Liver (tissue), 8 donors: ENCODE measurements at regions not wholly inside any gene's neighbourhood (a gene's known extent, or its start where the extent isn't known, plus 50 kb on each side); places are given as distances from the start of the nearest gene placed in this dataset.

Experiments
- DNase-seq: peaks from one replicate; pipeline ENCODE4 v3.0.0-alpha.2; 2017; ENCODE audit warnings: low spot score
- H3K27ac ChIP-seq, 2 donors: one replicate each; pipeline ENCODE4 v1.7.0; 2013; ENCODE audit warnings: inconsistent platforms in 2 of 2, low read length in 2 of 2, control low read depth in 1 of 2, low read depth in 1 of 2, mild to moderate bottlenecking in 1 of 2
- H3K27me3 ChIP-seq, 4 donors: one replicate each; pipeline versions ENCODE4 v1.6.1 to v1.7.0; 2013; ENCODE audit warnings: low read length in 3 of 4, inconsistent platforms in 1 of 4, mild to moderate bottlenecking in 1 of 4, moderate library complexity in 1 of 4; ENCODE audit not compliant: control insufficient read depth in 4 of 4, insufficient read depth in 4 of 4
- H3K36me3 ChIP-seq, 4 donors: one replicate each; pipeline versions ENCODE4 v1.6.1 to v1.7.0; 2013; ENCODE audit warnings: low read length in 3 of 4, mild to moderate bottlenecking in 3 of 4, low read depth in 1 of 4, moderate library complexity in 1 of 4; ENCODE audit not compliant: control insufficient read depth in 4 of 4, insufficient read depth in 3 of 4
- H3K4me1 ChIP-seq, 4 donors: one replicate each; pipeline versions ENCODE4 v1.6.1 to v1.7.0; 2013; ENCODE audit warnings: low read length in 3 of 4, mild to moderate bottlenecking in 3 of 4, moderate library complexity in 1 of 4; ENCODE audit not compliant: control insufficient read depth in 4 of 4, insufficient read depth in 4 of 4
- H3K4me3 ChIP-seq, 3 donors: one replicate each; pipeline versions ENCODE4 v1.6.1 to v1.7.0; 2013; ENCODE audit warnings: low read length in 3 of 3, control low read depth in 1 of 3, low read depth in 1 of 3, mild to moderate bottlenecking in 1 of 3
- H3K9ac ChIP-seq, 2 donors: one replicate each; pipeline ENCODE4 v1.7.0; 2013; ENCODE audit warnings: low read length in 2 of 2, mild to moderate bottlenecking in 2 of 2, moderate library complexity in 2 of 2, control low read depth in 1 of 2, low read depth in 1 of 2
- H3K9me3 ChIP-seq, 4 donors: one replicate each; pipeline versions ENCODE4 v1.6.1 to v1.7.0; 2013; ENCODE audit warnings: low read length in 3 of 4; ENCODE audit not compliant: control insufficient read depth in 4 of 4
- ATF3 ChIP-seq: IDR thresholded peaks from 2 replicates; pipeline ENCODE4 v1.6.1; 2016; ENCODE audit warnings: antibody characterized with exemption
- CTCF ChIP-seq: fragments of 150-350 bp; IDR thresholded peaks from 2 replicates; pipeline ENCODE4 v1.5.1; 2017; ENCODE audit warnings: improper control_type of control experiment, low read depth, low read length; ENCODE audit not compliant: missing input control
- EGR1 ChIP-seq, 2 donors: IDR thresholded peaks; 2 replicates each; pipeline ENCODE4 v1.6.1; 2016 to 2018; ENCODE audit warnings: antibody characterized with exemption in 2 of 2, low read depth in 2 of 2
- FOXA2 ChIP-seq: IDR thresholded peaks from 2 replicates; pipeline ENCODE4 v1.6.1; 2016; ENCODE audit warnings: antibody characterized with exemption
- GABPA ChIP-seq, 2 donors: IDR thresholded peaks in 1 of 2; conservative IDR thresholded peaks in 1 of 2; 2 replicates each; pipeline ENCODE4 v1.6.1; 2016; ENCODE audit warnings: antibody characterized with exemption in 2 of 2, mild to moderate bottlenecking in 1 of 2, moderate library complexity in 1 of 2
- HNF4A ChIP-seq, 2 donors: conservative IDR thresholded peaks; 2 replicates each; pipeline ENCODE4 v1.6.1; 2016; ENCODE audit warnings: antibody characterized with exemption in 2 of 2, mild to moderate bottlenecking in 2 of 2
- HNF4G ChIP-seq: IDR thresholded peaks from 2 replicates; pipeline ENCODE4 v1.6.1; 2016; ENCODE audit warnings: antibody characterized with exemption
- NR2F2 ChIP-seq: IDR thresholded peaks from 2 replicates; pipeline ENCODE4 v1.6.1; 2016; ENCODE audit warnings: antibody characterized with exemption
- RAD21 ChIP-seq, 2 donors: IDR thresholded peaks; 2 replicates each; pipeline ENCODE4 v1.6.1; 2016; ENCODE audit warnings: antibody characterized with exemption in 2 of 2, mild to moderate bottlenecking in 2 of 2
- REST ChIP-seq: IDR thresholded peaks from 2 replicates; pipeline ENCODE4 v1.6.1; 2016; ENCODE audit warnings: antibody characterized with exemption, mild to moderate bottlenecking
- TAF1 ChIP-seq: conservative IDR thresholded peaks from 2 replicates; pipeline ENCODE4 v1.6.1; 2016; ENCODE audit warnings: antibody characterized with exemption, mild to moderate bottlenecking
- YY1 ChIP-seq: IDR thresholded peaks from 2 replicates; pipeline ENCODE4 v1.6.1; 2016; ENCODE audit warnings: antibody characterized with exemption, mild to moderate bottlenecking
- ZBTB33 ChIP-seq: IDR thresholded peaks from 2 replicates; pipeline ENCODE4 v1.6.1; 2016; ENCODE audit warnings: antibody characterized with exemption
- WGBS: extraction: QIAGEN DNeasy Blood & Tissue Kit; methylation state at CpG from one replicate; pipeline ENCODE4 v1.1.7; 2013; 5-methylcytosine and 5-hydroxymethylcytosine counted together
- donor health status: healthy.
- donor health status: healthy.
- donor health status: healthy.
- donor health status: healthy.
- donor health status: healthy.

GRCh38 chr18:26783170-26783569, 82.3 kb downstream of the AQP4 start (continued):
- TF ChIP-seq ATF3: no peak
- TF ChIP-seq HNF4G: no peak
- no peak for TF ChIP-seq RAD21 (IDR thresholded peaks at IDR 0.05)
- no peak for TF ChIP-seq TAF1

GRCh38 chr18:26780520-26781325, 84.8 kb downstream of the AQP4 start:
- Histone ChIP-seq H3K27ac (peak overlapping the region in 1 of 2 donors; percentile 23), H3K4me3 (no peak overlapping the region), H3K4me1 (peaks cover 2 to 17% (median 9%) of the 10 kb centered on the region in 4 donors), H3K27me3 (no peaks in the 10 kb centered on the region), H3K9me3 (no peaks in the 10 kb centered on the region), H3K9ac (no peak overlapping the region), H3K36me3 (no peaks in the 10 kb centered on the region)
- TF ChIP-seq REST (no peak), RAD21 (IDR thresholded peaks at IDR 0.05) (peak in 1 of 2 donors; percentile 8), EGR1 (IDR thresholded peaks at IDR 0.05; ENCODE audit: low read depth in 2 of 2) (no peak), FOXA2 (no peak)
- DNase-seq: no peak
- WGBS: 41% methylated on average over 5 of the region's 5 CpGs

GRCh38 chr18:26778054-26778393, 87.5 kb downstream of the AQP4 start:
- Histone ChIP-seq H3K4me3 (no peak overlapping the region), H3K9me3 (no peaks in the 10 kb centered on the region), H3K27ac (no peak overlapping the region), H3K4me1 (peaks cover 2 to 17% (median 9%) of the 10 kb centered on the region in 4 donors), H3K9ac (no peak overlapping the region), H3K27me3 (no peaks in the 10 kb centered on the region), H3K36me3 (no peaks in the 10 kb centered on the region)
- TF ChIP-seq GABPA (IDR thresholded peaks at IDR 0.05 in 1 of 2, conservative IDR thresholded peaks at IDR 0.05 in 1 of 2) (no peak), TAF1 (no peak), HNF4A (conservative IDR thresholded peaks at IDR 0.05) (no peak)
- DNase-seq: no peak

GRCh38 chr18:26777351-26778053, 88.0 kb downstream of the AQP4 start:
- Histone ChIP-seq H3K27ac (no peak overlapping the region), H3K9ac (no peak overlapping the region), H3K4me3 (no peak overlapping the region), H3K9me3 (no peaks in the 10 kb centered on the region), H3K36me3 (no peaks in the 10 kb centered on the region), H3K27me3 (no peaks in the 10 kb centered on the region), H3K4me1 (peaks cover 2 to 17% (median 9%) of the 10 kb centered on the region in 4 donors)
- 84% methylated on average over 7 of the region's 7 CpGs for WGBS
- TF ChIP-seq ATF3 (no peak), HNF4G (no peak), GABPA (IDR thresholded peaks at IDR 0.05 in 1 of 2, conservative IDR thresholded peaks at IDR 0.05 in 1 of 2) (no peak), HNF4A (conservative IDR thresholded peaks at IDR 0.05) (no peak), CTCF (no peak), NR2F2 (no peak), EGR1 (IDR thresholded peaks at IDR 0.05; ENCODE audit: low read depth in 2 of 2) (no peak), YY1 (no peak), ZBTB33 (no peak)
- DNase-seq: no peak
